Jurkat, Clone E6-1 (cell line): ENCODE measurements at regions not wholly inside any gene's neighbourhood (a gene's known extent, or its start where the extent isn't known, plus 50 kb on each side); places are given as distances from the start of the nearest gene placed in this dataset.
"Not testable (repeated sequence)": the region's sequence is repeated elsewhere in the genome, so short reads cannot be mapped to it uniquely, and the experiment has no call there.

ENCODE experiments used
- DNase-seq: peaks from one replicate; pipeline ENCODE4 v3.0.0-alpha.2; 2011; ENCODE audit warnings: low read depth, low spot score
- H3K4me3 ChIP-seq: 2 replicates; pipeline ENCODE4 v1.5.1; 2011; ENCODE audit warnings: mild to moderate bottlenecking, low read length, control low read depth, moderate library complexity

GRCh38 chr3:152650923-152651322, 184.0 kb upstream of the P2RY1 start:
- not testable (repeated sequence) for DNase-seq, H3K4me3 ChIP-seq

- DNase-seq = no peak
- H3K4me3 ChIP-seq = no peak overlapping the region
Measured at GRCh38 chr3:152656214-152656971, 178.5 kb upstream of the P2RY1 start.

GRCh38 chr3:152656972-152657355, 178.0 kb upstream of the P2RY1 start:
- no peak for DNase-seq
- H3K4me3 ChIP-seq = no peak overlapping the region

- H3K4me3 ChIP-seq = no peak overlapping the region
- DNase-seq = no peak
Measured at GRCh38 chr3:152658977-152659720, 175.8 kb upstream of the P2RY1 start.

GRCh38 chr3:152662157-152662556, 172.8 kb upstream of the P2RY1 start:
- no peak for DNase-seq

GRCh38 chr3:152664766-152665165, 170.2 kb upstream of the P2RY1 start:
- no peak for DNase-seq
- H3K4me3 ChIP-seq = no peak overlapping the region

More at GRCh38 chr3:152662157-152662556, 172.8 kb upstream of the P2RY1 start:
- H3K4me3 ChIP-seq = no peak overlapping the region

- no peak for DNase-seq
Measured at GRCh38 chr3:152667267-152667666, 167.7 kb upstream of the P2RY1 start.

GRCh38 chr3:152669560-152669959, 165.4 kb upstream of the P2RY1 start:
- no peak for DNase-seq
- H3K4me3 ChIP-seq = no peak overlapping the region

More at GRCh38 chr3:152667267-152667666, 167.7 kb upstream of the P2RY1 start:
- H3K4me3 ChIP-seq = no peak overlapping the region

GRCh38 chr3:152671446-152672319, 163.2 kb upstream of the P2RY1 start:
- no peak overlapping the region for H3K4me3 ChIP-seq
- DNase-seq = no peak

- DNase-seq = no peak
- no peak overlapping the region for H3K4me3 ChIP-seq
Measured at GRCh38 chr3:152672320-152672649, 162.6 kb upstream of the P2RY1 start.

- H3K4me3 ChIP-seq = no peak overlapping the region
- DNase-seq = no peak
Measured at GRCh38 chr3:152676810-152677379, 158.0 kb upstream of the P2RY1 start.

GRCh38 chr3:152677491-152677890, 157.4 kb upstream of the P2RY1 start:
- DNase-seq = no peak
- H3K4me3 ChIP-seq = no peak overlapping the region

GRCh38 chr3:152682477-152682876, 152.5 kb upstream of the P2RY1 start:
- no peak for DNase-seq
- H3K4me3 ChIP-seq = no peak overlapping the region

GRCh38 chr3:152683521-152683999, 151.4 kb upstream of the P2RY1 start:
- DNase-seq = no peak
- no peak overlapping the region for H3K4me3 ChIP-seq

GRCh38 chr3:152684279-152684678, 150.7 kb upstream of the P2RY1 start:
- no peak overlapping the region for H3K4me3 ChIP-seq
- DNase-seq = no peak

GRCh38 chr3:152688313-152688712, 146.6 kb upstream of the P2RY1 start:
- DNase-seq = no peak
- no peak overlapping the region for H3K4me3 ChIP-seq

- DNase-seq, H3K4me3 ChIP-seq: not testable (repeated sequence)
Measured at GRCh38 chr3:152692326-152692725, 142.6 kb upstream of the P2RY1 start.

- DNase-seq, H3K4me3 ChIP-seq: not testable (repeated sequence)
Measured at GRCh38 chr3:152693521-152694250, 141.2 kb upstream of the P2RY1 start.

- DNase-seq = no peak
- H3K4me3 ChIP-seq = no peak overlapping the region
Measured at GRCh38 chr3:152695840-152696239, 139.1 kb upstream of the P2RY1 start.
